GM19452 (cell line): ENCODE measurements at regions not wholly inside any gene's neighbourhood (a gene's known extent, or its start where the extent isn't known, plus 50 kb on each side); places are given as distances from the start of the nearest gene placed in this dataset.

Experiments used
- ATAC-seq: cut with Tn5 transposase; IDR thresholded peaks from one replicate; pipeline ENCODE4 v1.9.1; 2021; ENCODE audit not compliant: unreplicated experiment

DNA sequence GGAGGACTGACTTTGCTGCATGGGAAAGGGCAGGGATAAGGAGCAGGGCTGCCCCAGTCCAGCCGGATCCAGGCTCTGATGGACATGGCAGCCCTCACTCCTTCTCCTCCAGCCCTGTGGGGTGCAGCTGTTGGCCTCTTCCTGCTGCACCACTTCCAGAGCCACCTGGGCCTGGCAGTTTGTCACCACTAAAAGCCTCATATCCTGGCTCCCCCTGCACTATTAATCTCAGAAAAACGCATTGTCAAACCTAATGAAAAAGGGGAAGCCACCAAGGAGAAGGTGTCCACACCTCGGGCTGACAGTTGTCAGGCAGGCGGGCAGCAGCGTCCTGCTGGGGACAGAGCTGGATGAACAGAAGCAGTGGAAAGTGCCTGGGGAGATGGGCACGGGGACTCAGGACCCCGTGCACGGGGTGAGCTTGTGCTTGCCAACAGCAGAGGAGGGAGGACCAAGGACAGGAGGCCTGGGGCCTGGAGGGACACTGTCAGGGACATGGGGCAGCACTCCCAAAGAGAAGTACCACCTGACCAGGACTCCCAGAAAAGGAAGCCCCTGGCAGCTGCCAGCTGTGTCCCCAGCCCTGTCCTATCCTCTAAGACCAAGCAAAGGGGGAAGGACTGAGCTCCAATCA is 151.1 kb upstream of the TSHZ3 start:
- no peak for ATAC-seq

DNA sequence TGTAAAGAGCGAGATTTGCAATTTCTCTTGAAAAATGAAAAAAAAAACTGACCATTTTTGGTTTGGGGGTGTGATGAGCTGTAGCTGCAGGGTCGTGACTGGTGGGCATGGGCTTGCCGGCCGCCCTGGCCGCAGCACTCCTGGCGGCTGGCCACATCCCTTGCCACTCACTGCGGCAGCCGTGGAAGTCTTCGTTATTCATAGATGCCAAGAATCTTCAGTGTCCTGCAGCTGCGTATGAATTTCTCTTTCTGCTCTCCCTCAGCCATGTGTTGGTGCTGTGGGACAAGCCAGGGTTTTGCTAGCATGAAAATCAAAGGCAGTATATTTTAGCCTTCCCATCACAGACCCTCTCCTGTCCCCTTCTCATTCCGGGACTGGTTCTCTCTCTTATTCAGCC is 151.7 kb upstream of the TSHZ3 start:
- no peak for ATAC-seq

DNA sequence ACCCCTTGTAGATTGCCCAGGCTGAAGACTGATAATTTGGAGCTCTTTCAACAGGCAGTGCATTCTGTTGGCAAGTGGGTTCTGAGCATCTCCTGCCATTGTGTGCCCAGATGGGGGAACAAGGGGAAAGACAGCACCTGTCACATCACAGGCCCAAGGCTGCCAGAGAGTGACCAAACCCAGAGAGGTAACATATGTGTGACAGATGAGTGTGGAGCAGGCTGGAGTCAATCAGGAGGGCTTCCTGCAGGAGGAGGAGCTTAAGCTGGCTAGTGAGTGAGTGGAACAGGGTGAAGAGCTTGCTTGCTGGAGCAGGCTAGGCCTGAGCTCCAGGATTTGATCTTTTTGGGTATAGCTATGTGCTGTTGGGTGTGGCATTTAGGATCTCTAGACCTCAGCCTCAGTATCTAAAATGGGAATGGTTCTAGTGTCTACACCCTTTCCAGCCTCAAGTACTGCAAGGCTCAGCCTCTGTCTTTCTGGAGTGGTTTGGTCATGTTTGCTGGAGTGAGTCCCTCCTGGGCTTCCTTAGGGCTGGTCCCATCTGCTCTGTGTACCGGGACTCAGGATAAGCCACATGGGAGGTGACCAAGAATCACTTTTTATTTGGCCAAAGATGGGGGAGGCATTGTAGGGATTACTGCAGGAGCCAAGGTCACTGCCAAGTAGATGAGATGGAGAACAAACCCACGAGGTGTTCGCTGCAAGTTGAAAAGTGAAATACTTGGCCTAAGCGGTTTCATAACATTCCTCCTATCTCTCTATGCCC is 152.4 kb upstream of the TSHZ3 start:
- no peak for ATAC-seq

DNA sequence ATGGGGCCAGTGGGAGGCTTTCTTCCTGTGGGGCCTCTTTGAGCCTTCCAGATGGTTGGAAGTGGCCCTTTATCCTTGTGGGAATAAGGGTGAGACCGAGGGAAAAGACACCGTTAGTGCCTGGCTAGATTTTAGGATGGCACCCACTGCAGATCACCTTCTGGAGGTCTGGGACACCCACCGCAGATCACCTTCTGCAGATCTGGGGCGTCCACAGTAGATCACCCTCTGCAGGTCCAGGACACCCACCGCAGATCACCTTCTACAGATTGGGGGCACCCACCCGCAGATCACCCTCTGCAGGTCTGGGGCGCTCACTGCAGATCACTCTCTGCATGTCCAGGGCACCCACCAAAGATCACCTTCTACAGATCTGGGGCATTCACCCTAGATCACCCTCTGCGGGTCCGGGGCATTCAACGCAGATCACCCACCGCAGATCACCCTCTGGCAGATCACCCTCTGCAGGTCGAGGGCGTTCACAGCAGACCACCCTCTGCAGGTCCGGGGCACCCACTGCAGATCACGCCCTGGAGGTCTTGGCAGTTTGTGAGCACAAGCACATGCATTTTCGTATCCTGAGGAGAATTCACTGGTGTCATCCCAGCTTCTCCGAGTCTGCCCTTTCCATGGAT is 153.4 kb upstream of the TSHZ3 start:
- no peak for ATAC-seq

DNA sequence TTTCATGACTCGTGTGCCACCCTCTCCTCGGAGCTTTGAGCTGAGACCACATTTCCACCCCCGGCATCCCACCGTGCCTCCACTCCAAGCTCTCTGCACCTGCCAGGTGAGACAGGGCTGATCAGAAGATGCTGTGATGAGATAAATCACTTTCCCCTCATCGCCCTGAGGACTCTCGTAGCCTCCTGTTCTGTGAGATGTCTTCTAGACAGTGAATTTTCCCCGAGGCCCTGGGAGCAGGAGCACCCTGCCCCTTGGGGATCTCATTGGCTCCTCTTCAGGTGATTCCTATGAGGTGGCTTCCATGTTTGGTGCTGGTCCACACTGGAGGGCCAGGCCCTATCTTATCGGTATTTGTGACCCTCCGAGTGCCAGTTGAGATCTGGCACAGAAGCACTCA is 154.0 kb upstream of the TSHZ3 start:
- ATAC-seq, result no peak

DNA sequence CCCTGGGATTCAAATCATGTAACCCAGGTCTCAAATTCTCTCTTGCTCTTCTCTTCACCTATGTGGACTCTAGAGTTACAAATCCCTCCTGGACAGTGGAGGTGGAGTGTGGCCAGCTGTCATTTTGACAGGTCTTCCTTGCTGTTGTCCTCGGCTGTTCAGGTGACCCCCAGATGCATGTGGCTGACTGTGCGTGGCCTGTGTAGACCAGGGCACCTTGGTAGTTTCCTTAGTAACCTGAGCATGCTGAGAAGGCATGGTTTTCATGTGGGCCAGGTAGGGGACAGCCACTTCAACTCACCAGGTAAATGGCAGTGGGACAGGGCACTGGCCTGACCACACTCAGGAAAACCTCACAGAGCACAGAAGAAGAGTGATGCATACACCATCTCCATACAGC is 155.0 kb upstream of the TSHZ3 start:
- no peak for ATAC-seq

DNA sequence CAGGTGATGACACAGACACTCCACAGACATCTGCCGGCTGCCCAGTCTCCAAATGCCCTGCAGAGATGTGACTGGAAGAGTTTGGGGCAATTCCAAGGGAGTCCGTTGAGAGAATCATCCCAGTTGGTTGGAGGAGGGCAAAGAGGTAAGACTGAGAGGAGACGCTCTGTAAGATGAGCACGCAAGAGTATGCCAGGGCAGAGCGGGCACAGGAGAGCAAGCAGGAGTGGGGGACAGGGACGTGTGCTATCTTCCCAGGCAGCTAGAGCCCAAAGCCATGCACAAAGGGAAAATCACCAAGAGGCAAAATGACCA is 156.3 kb upstream of the TSHZ3 start:
- ATAC-seq, result no peak

DNA sequence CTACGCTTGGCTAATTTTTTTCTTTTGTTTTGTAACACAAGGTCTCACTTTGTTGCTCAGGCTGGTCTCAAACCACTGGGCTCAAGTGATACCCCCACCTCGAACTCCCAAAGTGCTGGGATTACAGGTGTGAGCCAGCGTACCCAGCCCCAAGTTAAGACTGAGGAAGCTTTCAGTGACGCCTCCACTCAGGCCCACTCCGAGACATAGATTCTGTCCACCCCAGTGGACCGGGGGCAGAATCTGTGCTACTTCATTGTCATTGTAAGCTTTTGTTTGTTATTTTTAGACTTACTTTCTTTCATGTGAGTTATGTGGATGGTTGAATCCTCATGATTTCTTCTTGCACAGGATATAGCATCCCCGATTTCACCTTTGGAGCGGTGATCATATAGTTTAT is 156.9 kb upstream of the TSHZ3 start:
- ATAC-seq, result no peak

DNA sequence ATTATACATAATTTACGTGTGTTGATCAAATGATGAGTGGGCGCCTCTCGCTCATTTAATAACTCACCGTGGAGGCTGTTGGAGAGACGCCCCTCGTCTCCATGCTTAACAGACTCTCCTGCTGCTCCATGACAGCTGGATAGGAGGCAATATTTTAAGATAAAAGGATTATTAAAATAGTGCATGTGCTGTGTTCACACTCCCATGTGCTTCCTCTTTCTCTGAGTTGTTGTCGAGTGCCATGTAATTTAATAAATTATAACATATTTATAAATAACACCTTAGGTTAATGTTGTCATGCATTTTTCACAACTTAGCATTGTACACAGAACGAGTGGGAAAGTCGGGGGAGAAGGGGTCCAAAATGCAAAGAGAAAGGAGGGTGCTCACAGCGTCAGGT is 161.4 kb upstream of the TSHZ3 start:
- no peak for ATAC-seq

DNA sequence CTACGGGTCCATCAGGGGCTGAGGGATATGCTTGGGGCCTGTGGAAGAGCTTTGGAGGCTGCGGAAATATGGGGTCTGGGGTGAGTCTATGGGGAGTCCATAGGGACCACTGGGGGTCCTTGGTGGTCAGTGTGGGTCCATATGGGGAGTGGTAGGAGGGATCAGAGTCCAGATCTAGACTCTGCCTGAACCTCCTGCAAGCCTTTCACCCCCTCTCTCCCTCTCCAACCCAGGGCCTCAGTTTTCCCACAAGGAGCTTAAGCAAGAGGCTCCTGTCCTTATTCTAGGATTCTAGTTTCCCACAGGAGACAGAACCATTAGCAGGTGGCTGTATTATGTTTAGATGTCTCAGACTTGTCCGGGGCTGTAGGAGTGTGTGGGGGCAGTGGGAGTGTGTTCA is 161.9 kb upstream of the TSHZ3 start:
- no peak for ATAC-seq

DNA sequence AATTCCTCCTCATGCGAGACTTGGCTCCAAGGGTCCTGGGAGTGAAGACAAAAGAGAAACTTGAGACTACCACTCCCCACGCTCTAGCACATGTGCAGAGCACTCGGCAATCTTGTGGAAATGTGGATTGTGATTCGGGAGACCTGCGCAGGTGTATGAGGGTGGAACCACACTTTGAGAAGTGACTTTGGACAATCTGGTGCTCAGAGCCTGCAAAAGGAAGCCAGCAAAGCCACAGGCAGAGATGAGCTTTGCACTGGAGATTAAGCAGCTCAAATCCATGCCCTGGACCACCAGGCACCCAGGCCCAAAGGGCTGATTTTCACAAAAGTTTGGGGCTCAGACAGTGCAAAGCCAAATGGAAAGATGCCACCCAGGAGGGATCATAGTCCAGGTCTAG is 162.5 kb upstream of the TSHZ3 start:
- ATAC-seq, result no peak

DNA sequence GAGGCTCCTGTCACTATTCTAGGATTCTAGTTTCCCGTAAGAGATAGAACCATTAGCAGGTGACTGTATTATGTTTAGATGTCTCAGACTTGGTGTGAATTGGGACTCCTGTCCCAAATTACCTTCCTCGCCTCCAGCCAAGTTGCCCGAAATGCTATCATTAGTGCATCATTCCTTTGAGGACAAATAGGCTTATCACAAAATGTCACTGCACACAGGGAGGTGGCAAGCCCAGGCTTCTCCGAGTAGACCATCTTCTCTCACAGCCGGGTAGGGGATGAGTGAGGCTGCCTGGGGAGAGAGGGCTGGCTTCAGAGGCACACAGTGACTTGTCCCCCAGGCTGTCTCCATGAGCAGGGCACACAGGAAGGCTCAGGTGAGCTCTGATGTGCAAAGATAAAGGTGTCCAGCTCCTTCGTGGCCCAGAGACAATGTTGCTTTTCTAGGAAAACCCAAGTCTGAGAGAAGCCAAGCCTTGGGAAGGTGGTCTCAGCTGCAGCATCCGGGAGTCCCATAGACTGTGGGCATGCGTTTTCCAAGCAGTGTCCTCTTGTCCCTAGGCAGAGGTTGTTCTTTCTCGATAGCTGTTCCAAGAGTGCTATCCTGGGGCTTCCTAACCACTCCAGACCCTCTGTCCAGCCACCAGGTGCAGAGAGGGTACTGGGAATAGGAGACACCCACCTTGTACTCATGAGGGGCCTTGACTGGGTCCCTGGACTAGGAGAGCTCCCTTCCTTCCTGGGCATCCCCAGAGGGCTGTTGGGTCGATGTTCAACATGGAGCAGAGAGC is 163.1 kb upstream of the TSHZ3 start:
- no peak for ATAC-seq

DNA sequence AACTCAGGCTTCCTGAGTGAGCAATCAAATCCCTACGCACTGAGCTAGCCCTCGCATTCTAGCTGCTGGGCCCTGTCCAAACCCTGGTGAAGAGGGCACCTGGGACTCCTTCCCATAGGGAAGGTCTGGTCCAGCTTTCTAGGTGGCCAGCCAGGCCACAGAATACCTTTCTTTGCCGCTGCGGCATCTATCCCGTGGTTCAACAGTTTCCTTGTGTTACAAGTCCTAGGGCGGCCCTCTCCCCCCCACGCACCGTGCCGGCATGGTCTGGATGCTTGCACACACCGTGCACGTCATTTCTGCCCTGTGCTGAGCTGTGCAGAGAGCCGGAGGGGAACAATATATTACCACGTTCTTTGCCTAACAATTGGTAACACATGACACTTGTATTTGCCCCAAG is 164.6 kb upstream of the TSHZ3 start:
- no peak for ATAC-seq

DNA sequence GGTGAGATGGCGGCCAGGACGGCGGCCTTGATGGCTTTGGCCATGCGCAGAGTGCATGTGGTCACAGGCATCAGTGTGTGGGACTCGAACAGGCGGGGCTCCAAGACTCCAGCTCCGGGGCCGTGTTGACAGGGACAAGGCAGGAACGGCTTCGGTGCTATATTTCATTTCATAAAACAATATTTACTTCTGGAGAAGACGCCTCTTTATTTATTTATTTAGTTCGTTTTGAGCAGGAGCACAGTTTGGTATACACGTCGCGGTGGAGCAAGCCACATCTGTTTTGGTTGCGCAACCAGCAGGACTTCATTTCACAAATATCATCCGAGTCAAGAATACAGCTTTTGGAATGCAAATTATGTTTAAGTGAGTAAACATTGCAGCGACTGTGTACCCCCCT is 166.7 kb upstream of the TSHZ3 start:
- no peak for ATAC-seq

DNA sequence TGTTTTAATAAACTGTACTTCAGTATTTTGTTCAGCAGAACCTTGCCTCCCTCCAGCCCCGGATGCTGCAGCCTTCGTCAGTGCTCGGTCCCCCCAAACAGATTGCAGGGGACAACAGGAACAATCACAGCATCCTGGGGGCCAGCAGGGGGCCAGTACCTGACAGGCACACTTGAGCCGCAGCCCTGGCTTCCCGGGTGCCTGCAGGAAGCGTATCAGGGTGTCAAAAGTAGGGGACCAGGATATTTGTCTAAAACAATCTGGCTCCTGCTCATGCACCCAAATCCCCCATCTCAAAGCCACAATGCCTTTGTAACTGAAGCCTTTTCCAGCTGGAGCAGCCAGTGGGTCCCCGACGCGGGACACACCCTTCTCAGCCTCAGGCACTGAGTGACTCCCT is 167.5 kb upstream of the TSHZ3 start:
- ATAC-seq, result no peak

DNA sequence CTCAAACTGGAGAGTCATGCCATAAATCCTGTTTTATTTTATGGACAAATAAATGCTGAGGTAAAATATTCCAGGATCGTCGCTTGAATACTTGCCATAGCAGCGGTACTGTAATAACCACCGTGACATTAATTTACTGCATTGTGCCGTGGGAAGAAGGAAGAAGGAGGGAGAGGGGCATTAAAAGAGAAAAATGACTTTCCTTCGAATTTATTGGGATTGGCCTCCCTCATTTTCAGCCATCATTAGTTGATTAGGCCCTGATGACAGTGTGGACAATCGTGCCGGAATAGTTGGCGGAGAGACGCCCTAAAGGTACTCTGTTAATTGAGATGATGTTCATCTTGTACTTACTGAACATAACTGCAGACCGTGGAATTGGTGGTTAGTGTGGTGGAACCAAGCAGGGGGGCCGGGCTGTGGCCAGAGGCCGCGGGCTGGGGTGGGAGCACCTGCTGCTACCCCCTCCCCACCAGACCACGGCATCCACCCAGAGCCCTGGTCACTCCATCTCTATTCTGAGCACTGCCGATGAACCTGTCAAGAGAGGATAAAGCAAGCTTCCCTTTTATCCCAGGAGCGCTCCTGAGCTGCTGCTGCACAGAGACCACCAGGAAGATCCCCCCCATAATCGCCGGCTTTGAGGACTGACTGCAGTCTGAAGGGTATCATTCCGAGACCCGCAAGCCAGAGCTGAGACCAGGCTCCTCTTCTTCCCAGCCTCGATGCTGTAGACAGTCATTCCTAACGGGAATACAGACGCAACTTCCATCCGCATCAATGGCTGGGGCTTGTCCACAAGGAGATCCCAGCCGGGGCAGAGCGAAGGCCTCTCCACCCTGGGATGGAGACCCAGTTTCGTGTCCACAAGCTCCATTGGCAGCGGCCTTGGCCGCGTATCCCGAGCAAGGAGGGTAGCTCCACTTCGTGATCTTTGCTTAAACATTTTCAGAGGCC is 168.3 kb upstream of the TSHZ3 start:
- no peak for ATAC-seq

DNA sequence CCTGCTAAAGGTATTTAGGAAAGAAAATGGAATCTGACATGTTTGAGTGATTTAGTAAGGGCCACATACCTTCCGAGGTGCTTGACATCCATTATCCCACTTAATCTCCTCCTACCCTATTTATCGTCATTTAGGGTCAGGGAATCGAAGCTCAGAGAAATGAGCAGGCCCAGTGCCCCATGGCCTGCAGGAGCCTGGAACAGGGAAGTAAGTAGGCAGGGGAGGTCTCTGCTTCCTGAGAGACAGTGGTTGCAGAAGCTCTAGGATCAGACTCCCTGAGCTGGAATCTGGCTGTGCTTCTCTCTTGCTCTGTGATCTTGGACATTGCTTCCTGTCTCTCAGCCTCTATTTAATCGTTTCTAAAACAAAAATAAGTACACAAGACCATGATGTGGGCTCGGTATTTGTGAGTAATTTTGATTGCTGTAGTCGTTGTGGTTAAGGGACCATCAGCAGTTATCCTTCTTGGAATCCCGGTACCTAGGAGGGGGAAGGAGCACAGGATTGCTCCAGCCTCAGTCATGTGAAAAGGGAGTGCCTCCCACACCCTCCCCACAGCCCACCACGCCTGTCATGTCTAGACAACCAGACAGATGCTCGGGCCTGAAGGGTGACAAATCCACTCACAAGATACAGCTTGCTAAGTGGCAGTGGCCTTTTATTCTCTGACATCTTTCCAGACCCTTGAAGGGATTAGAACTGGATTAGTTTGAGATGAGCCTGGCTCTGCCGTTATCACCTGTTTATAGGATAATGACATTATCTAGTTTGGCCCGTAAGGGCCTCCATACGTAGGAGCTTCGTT is 169.2 kb upstream of the TSHZ3 start:
- no peak for ATAC-seq

DNA sequence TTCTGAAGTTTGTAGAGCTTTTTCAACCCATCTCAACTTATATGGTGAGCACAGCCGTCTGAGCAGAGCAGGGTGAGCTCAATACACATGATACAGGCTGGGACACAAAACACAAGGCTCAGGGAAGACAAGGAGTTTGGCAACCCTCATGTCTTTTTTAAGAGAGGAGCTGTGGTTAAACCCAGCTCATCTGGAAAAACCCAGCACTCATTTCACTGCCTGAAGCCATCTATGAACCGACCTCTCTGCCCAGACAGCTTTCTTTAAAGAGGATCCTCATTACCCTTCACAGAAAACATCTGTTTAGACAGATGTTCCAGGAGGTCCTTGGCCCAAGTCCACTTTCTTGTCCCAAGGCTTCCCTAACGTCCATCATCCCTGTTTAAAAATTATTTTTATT is 170.0 kb upstream of the TSHZ3 start:
- ATAC-seq, result no peak

DNA sequence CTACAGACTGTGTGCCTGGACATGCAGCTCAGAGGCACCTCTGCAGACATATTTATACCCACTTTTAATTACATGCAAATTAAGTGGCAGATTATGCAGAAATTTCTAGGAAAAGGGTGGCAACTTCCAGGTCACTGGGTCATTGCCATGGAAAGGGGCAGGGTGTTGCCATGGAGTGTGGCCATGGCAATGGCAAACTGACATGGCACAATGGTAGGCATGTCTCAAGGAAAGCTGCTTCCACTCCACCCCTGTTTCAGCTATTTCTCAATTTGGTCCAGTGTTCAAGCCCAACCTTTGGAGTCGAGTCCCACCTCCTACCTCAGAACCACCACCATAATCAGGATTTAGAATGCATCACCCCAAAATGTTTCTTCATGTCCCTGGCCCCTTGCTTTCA is 170.7 kb upstream of the TSHZ3 start:
- ATAC-seq, result no peak

DNA sequence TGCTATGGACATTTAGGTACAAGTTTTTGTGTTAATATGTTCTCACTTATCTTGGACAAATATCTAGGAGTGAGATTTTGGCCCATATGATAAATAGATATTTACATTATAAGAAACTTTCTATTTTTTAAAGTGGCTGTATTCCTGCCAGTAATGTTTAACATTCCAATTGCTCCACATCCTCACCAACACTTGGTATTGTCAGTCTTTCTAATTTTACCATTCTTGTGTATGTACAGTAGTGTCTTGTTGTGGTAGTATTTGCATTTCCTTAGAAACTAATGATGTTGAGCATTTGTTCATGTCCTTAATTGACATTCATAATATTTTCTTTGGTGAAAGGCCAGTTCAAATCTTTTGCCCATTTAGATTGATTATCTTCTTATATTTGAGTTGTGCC is 171.4 kb upstream of the TSHZ3 start:
- no peak for ATAC-seq
